ENCODE measurements at regions not wholly inside any gene's neighbourhood (a gene's known extent, or its start where the extent isn't known, plus 50 kb on each side); places are given as distances from the start of the nearest gene placed in this dataset.

- Histone ChIP-seq H3K56ac (ENCODE audit: insufficient read length, low read depth, low read length) (no peak overlapping the region), H2AFZ (ENCODE audit: low read length) (no peak overlapping the region), H3K79me2 (ENCODE audit: insufficient read depth, low read length) (no peaks in the 10 kb centered on the region), H3K4me1 (ENCODE audit: insufficient read depth, low read length) (no peaks in the 10 kb centered on the region), H2BK120ac (ENCODE audit: low read depth, low read length, poor library complexity, severe bottlenecking) (no peak overlapping the region), H3K23ac (ENCODE audit: insufficient read length, low read depth, low read length) (no peak overlapping the region), H3K27ac (ENCODE audit: insufficient read length, low read depth, low read length) (no peak overlapping the region), H3K23me2 (ENCODE audit: insufficient read length, low read depth, low read length, poor library complexity, severe bottlenecking) (no peaks in the 10 kb centered on the region), H3K27me3 (ENCODE audit: insufficient read depth, low read length) (no peaks in the 10 kb centered on the region), H4K20me1 (ENCODE audit: control insufficient read depth, insufficient read depth, insufficient read length) (no peaks in the 10 kb centered on the region), H3K4ac (ENCODE audit: low read depth, low read length) (no peak overlapping the region), H3K18ac (ENCODE audit: insufficient read length, low read depth, low read length) (no peak overlapping the region), H3K14ac (ENCODE audit: insufficient read depth, low read length) (no peak overlapping the region), H3T11ph (ENCODE audit: low read length) (no peak overlapping the region), H2BK12ac (ENCODE audit: insufficient read length, low read depth, low read length) (no peak overlapping the region), H3K9ac (ENCODE audit: extremely low read depth, insufficient read length, low read length) (no peak overlapping the region), H2BK15ac (ENCODE audit: low read depth, low read length) (no peak overlapping the region), H3K79me1 (ENCODE audit: insufficient read depth, low read depth, low read length, poor library complexity, severe bottlenecking) (no peaks in the 10 kb centered on the region), H3K9me3 (ENCODE audit: control insufficient read depth, low read depth, low read length) (no peaks in the 10 kb centered on the region), H4K8ac (replicated peaks; ENCODE audit: insufficient read length, low read depth, low read length) (no peak overlapping the region), H4K5ac (ENCODE audit: insufficient read length, low read depth, low read length) (no peak overlapping the region), H2BK20ac (ENCODE audit: low read depth, low read length, poor library complexity, severe bottlenecking) (no peak overlapping the region), H4K91ac (ENCODE audit: insufficient read length, low read depth, low read length) (no peak overlapping the region), H3K4me2 (ENCODE audit: insufficient read depth, insufficient read length, low read length) (no peak overlapping the region), H2BK5ac (ENCODE audit: insufficient read length, low read length) (no peak overlapping the region), H2AK5ac (ENCODE audit: insufficient read length, low read length) (no peak overlapping the region)
- H3K4me1 Mint-ChIP-seq = no peaks in the 10 kb centered on the region
- H3K27me3 Mint-ChIP-seq (ENCODE audit: low read depth) = no peaks in the 10 kb centered on the region
- no peak for TF ChIP-seq CTCF (conservative IDR thresholded peaks at IDR 0.05)
- no peak for DNase-seq
- no peaks in the 10 kb centered on the region for H3K9me3 Mint-ChIP-seq
- H3K27ac Mint-ChIP-seq = no peak overlapping the region
- H3K36me3 Mint-ChIP-seq (ENCODE audit: insufficient read depth in 1 of 3, low read depth in 3 of 3) = no peaks in the 10 kb centered on the region
- H3K4me3 Mint-ChIP-seq = no peak overlapping the region
Observed at GRCh38 chr5:67383451-67383850, 186.9 kb upstream of the CD180 start.
